DOHH2 (cell line): ENCODE measurements at regions not wholly inside any gene's neighbourhood (a gene's known extent, or its start where the extent isn't known, plus 50 kb on each side); places are given as distances from the start of the nearest gene placed in this dataset.

Experiments used
- CTCF ChIP-seq: fragments of 200-600 bp; sonication (generic); IDR thresholded peaks from one replicate; pipeline ENCODE4 v1.5.1; 2014; ENCODE audit warnings: antibody characterized with exemption, mild to moderate bottlenecking, low read depth, low read length; ENCODE audit not compliant: poor library complexity, severe bottlenecking
- EZH2phosphoT487 ChIP-seq: fragments of 200-600 bp; sonication (generic); IDR thresholded peaks from 2 replicates; pipeline ENCODE4 v1.6.1; 2017; ENCODE audit warnings: borderline replicate concordance, mild to moderate bottlenecking, antibody characterized with exemption, low read length, moderate library complexity, mixed read lengths

DNA sequence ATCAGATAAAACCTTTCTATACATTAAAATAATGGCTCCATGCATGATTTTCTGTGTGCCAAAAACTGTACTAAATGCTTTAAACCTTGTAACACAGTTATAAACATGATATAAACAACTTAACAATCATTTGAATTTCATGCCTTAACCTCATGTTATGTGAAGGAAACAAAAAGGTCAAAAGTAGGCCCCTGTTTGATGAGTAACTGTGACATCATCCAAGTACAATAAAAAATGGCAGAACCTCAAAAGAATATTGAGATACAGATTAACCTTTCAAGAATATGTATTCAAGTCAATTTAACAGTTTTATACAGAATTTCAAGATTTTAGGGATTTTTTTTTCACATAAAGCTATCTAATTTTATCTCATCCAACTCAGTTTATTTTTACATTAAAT, 310.7 kb upstream of the DCN start:
- TF ChIP-seq CTCF (no peak), EZH2phosphoT487 (no peak)
